GM18520 (cell line): ENCODE measurements at regions not wholly inside any gene's neighbourhood (a gene's known extent, or its start where the extent isn't known, plus 50 kb on each side); places are given as distances from the start of the nearest gene placed in this dataset.

Source experiments
- ATAC-seq: cut with Tn5 transposase; IDR thresholded peaks from one replicate; pipeline ENCODE4 v1.9.1; 2021; ENCODE audit not compliant: unreplicated experiment

GRCh38 chr21:32216293-32216692, 62.6 kb downstream of the MIS18A start:
- ATAC-seq = no peak

- no peak for ATAC-seq
These were observed 63.6 kb downstream of the MIS18A start for GRCh38 chr21:32215306-32215685.

GRCh38 chr21:32214654-32215305, 64.1 kb downstream of the MIS18A start:
- ATAC-seq = no peak

- no peak for ATAC-seq
These were observed 66.7 kb downstream of the MIS18A start for GRCh38 chr21:32212116-32212515.

GRCh38 chr21:32211306-32211705, 67.5 kb downstream of the MIS18A start:
- ATAC-seq = no peak

- no peak for ATAC-seq
These were observed 69.3 kb downstream of the MIS18A start for GRCh38 chr21:32209580-32209979.

GRCh38 chr21:32207406-32207716, 71.5 kb downstream of the MIS18A start:
- ATAC-seq = no peak

GRCh38 chr21:32206631-32207405, 72.0 kb downstream of the MIS18A start:
- ATAC-seq = no peak

- no peak for ATAC-seq
These were observed 74.9 kb downstream of the MIS18A start for GRCh38 chr21:32203877-32204480.

GRCh38 chr21:32200029-32200428, 78.8 kb downstream of the MIS18A start:
- ATAC-seq = no peak

- no peak for ATAC-seq
These were observed 80.5 kb downstream of the MIS18A start for GRCh38 chr21:32198384-32198783.

- ATAC-seq = no peak
These were observed 81.0 kb downstream of the MIS18A start for GRCh38 chr21:32197896-32198295.

GRCh38 chr21:32196001-32196400, 82.8 kb downstream of the MIS18A start:
- ATAC-seq = no peak

- ATAC-seq = no peak
These were observed 85.8 kb downstream of the MIS18A start for GRCh38 chr21:32193098-32193465.

- ATAC-seq = no peak
These were observed 86.4 kb downstream of the MIS18A start for GRCh38 chr21:32192291-32193097.

- no peak for ATAC-seq
These were observed 88.2 kb downstream of the MIS18A start for GRCh38 chr21:32190493-32191144.

- ATAC-seq = no peak
These were observed 89.0 kb downstream of the MIS18A start for GRCh38 chr21:32189688-32190483.

- no peak for ATAC-seq
These were observed 92.0 kb downstream of the MIS18A start for GRCh38 chr21:32186804-32187203.

- ATAC-seq = no peak
These were observed 93.1 kb downstream of the MIS18A start for GRCh38 chr21:32185726-32186125.

GRCh38 chr21:32185103-32185502, 93.7 kb downstream of the MIS18A start:
- ATAC-seq = no peak
